GM18499 (cell line): ENCODE measurements at regions not wholly inside any gene's neighbourhood (a gene's known extent, or its start where the extent isn't known, plus 50 kb on each side); places are given as distances from the start of the nearest gene placed in this dataset.
A peak's percentile ranks its signal among the peaks of the same experiment; 100 is the strongest.
"Not testable (repeated sequence)": the region's sequence is repeated elsewhere in the genome, so short reads cannot be mapped to it uniquely, and the experiment has no call there.

ENCODE experiments used
- ATAC-seq: cut with Tn5 transposase; IDR thresholded peaks from one replicate; pipeline ENCODE4 v1.9.1; 2021; ENCODE audit warnings: moderate number of reproducible peaks; ENCODE audit not compliant: insufficient read depth, unreplicated experiment

- ATAC-seq, result no peak
Measured at GRCh38 chr7:112540839-112541577, 60.2 kb downstream of the LSMEM1 start.

- ATAC-seq, result no peak
Measured at GRCh38 chr7:112546723-112547513, 66.1 kb downstream of the LSMEM1 start.

DNA sequence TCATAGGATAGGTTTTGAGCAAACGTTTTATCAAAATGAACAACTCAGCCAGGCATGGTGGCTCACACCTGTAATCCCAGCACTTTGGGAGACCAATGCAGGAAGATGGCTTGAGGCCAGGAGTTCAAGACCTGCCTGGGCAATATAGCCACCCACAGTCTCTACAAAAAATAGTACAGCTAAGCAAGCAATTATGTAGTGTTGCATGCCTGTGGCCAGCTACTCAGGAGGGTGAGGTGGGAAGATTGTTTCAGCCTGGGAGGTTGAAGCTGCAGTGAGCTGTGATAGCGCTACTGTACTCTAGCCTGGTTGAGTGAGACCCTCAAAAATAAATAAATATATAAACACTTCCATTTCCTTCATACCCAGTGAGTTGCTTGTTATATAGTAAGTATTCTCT is 67.1 kb downstream of the LSMEM1 start:
- no peak for ATAC-seq

- ATAC-seq, result peak; percentile 97
Measured at GRCh38 chr7:112550468-112551060, 69.8 kb downstream of the LSMEM1 start.

GRCh38 chr7:112551521-112551920 is 70.7 kb downstream of the LSMEM1 start:
- ATAC-seq, result not testable (repeated sequence)

DNA sequence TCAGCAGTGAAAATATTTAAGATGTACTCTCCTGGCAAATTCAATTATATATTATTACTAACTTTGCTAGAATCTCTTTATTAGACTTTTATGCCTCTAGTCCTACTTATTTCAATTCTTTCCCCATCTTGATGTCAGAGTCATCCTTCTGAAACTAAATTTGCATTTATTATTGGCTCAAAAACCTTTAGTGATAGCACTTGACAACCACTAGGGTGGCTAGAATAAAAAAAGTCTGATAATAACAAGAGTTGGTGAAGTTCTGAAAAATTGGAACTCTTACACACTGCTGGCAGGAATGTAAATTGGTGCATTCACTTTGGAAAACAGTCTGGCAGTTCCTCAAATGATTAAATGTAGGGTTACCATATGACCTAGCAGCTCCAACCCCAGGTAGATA is 73.8 kb downstream of the LSMEM1 start:
- ATAC-seq, result no peak

GRCh38 chr7:112556633-112557032 is 75.8 kb downstream of the LSMEM1 start:
- ATAC-seq, result peak; percentile 97

DNA sequence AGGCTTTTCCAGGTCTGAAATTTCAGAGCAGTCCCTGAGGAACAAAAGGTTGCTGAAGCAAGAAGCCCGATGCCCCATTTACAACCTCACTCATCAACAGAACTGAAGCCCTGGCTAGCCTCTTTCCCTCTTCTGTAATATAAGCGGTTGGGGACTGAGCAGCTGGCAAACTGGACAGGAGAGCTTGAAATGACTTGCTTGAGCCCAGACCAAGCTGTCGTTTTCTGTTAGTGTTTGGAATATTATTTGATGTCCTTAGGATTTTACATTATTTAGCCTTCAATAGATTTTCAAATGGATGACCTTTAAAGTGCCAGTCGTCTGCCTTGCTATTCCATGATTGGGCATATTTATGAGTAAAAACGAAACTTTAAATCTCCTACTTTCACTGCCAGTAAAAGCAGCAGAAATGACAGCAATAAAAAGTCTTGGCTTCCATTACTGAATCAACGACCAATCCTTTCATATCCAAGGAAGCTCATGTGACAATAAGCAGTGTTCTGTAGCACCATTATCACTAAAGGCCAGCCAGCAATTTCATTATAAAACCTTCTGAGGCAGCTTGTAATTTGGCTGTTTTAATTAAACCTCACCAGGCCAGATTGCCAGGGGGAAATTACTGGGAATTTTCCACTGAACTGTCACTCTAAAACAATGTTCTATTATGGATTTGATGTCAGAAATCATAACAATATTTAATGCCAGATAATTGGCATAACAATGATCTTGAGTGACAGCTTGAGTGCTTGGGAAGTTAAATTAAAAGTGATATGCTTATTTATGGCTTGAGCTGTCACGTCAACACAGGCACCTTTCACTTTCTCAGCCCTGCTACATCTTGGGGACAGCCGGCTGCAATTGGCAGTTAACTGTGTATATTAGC is 85.9 kb downstream of the LSMEM1 start:
- ATAC-seq, result no peak

DNA sequence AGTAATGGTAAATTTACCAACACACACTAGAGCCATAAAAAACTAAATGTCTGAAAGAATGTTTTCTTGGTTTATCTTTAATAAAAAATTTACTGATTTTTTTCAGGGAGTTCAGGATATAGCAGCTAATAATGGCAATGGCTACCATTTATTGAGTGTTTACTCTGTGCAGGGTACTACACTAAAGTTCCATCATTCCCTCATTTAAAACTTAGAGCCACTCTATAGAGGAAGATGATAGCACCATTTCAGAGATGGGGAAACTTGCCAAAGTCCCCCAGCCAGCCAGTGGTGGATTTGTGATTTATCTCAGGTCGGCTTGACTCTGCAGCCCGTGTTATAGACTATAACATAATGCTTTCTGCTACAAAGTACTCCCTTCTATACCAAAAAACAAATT is 86.6 kb downstream of the LSMEM1 start:
- ATAC-seq, result no peak

GRCh38 chr7:112571852-112572607 is 91.2 kb downstream of the LSMEM1 start:
- no peak for ATAC-seq

DNA sequence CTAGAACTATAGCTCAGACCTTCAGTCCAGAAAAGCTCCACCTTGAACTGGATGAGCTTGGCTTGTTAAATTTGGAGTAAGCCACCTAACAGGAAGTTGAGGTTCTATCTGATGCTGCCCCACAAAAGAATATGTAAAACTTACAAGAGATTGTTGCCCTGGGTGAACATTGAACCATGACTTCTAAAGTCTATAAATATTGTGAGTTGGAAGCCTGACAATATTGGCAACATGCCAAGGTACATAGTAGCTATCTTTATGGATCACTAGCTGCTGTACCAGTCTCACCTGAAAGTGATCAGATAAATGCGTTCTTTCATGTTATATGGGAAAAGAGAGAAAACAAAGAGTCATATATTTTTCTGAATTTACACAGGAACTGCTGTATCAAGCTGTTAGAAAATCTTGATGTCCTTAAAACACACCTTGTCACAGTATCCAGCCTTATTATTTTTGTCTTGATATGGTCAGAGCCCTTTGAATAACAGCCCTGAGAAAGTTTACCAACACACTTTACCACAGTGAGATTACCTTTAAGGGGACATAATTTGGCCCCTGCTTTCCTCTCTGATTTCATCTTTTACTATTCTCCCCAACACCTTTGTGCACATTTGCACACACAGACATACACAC is 92.0 kb downstream of the LSMEM1 start:
- ATAC-seq, result no peak

- no peak for ATAC-seq
Measured at GRCh38 chr7:112573302-112574039, 92.7 kb downstream of the LSMEM1 start.

DNA sequence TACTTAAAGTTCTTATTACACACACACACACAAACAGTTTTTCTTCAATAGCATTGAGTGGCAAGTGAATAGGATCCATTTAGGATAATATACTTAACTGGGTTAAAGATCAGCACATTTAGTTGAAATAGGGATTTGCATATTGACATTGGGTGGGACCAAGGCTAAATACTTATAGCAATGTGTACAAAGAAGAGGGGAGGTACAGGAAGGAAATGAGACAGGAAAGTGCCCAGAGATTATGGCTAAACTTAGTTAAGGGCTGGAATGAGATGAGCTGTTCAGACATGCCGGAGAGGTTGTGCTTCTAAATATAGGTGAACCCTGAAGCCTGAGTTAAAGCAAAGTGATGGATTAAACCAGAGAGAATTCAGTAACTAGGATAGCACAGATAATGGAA is 95.1 kb downstream of the LSMEM1 start:
- ATAC-seq, result no peak

DNA sequence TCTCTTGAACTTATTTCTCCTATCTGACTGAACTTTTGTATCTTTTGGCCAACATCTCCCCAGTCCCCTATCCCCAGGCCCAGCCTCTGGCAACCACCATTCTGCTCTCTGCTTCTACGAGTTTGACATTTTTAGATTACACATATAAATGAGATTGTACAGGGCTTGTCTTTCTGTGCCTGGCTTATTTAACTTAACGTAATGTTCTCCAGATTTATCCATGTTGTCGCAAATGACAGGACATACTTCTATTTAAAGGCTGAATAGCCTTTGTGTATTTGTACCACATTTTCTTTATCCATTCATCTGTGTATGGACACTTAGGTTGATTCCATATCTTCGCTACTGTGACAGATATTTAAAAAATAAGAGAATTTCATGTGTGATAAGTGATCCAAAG is 98.6 kb downstream of the LSMEM1 start:
- ATAC-seq, result no peak

DNA sequence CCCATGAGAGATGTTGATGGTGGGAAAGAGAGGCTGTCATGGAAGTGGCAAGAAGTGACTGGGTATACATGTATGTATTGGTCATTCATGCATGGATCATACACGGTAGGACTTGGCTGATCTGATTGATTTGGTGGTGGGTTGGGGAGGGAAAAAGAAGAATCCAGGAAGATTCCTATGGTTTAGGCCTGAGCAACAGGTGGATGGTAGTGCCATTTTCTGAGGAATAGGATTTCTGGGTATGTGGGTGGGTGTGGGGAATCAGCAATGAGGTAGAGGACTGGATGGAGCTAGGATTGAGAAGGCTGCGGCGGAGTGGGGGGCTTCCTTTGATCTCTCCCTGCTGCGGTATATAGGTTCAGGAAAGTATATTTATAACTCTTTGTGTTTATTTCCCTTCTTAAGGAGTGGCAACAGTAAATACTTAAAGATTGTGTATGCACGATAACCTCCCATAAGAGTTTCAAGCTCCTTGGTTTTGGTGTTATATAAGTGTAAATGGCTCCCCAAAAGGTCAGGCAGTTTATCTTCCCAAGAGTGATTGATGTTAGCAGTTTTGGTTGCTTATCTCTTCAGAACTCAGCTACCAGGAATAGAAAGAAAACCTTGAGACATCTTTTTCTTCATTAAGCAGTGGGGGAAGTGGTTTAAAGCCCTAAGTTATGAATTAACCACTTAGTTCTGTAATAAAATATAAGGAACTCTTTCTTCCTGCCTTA is 100.1 kb downstream of the LSMEM1 start:
- ATAC-seq, result no peak

DNA sequence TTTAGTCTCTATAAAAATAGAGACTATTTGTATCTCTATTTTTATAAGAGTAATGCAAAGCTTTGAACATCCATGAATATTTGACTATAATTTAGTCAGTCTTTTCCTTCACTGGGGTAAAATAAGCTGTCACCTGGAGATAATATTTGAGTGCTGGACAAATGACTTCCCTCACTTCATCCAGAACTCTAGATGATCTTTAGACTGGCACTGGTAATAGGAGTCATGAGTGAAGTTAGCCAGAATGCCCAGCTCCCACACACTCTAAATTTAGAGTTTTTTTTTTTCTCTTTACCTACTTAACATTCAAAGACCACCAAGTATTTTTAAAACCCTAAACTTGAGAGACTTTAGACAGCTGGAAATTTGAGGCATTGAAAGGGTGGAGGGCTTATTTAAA is 100.7 kb downstream of the LSMEM1 start:
- ATAC-seq, result no peak

DNA sequence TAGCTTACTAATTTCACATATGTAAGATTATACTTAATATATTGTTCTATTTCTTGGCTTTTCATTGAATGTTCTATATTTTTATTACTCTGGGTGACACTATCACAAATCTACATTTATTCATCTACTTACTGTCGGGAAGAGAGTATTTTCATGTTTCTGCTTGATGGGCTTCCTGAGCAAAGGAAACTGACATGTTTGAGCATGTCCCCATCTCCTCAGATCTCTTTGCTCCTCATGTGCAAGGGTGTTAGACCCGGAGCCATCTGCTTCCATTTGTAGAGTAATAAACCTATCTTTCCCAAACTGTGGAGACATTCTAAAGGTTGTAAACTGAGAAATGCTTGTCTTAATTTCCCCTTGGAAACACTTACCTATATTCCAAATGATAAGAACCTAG is 103.5 kb downstream of the LSMEM1 start:
- ATAC-seq, result no peak

DNA sequence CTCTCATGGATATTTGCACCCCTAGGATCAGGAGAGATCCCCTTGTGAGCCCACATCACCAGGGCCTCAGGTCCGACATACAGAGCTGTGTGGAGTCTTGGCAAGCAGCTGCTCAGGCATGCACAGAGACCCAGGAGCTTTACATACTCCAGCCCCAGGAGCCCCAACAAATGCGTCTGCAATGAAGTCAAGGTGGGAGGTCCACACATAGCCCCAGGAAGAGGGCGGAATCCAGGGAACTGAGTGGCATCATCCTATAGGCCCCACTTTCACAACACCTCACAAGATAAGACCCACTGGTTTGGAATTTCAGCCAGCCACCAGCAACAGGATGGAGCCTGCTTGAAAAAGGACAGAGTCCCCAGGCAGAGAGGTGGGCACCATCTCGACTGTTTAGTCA is 106.7 kb downstream of the LSMEM1 start:
- no peak for ATAC-seq
